Hepatocyte (in vitro differentiated cells): ENCODE measurements at regions not wholly inside any gene's neighbourhood (a gene's known extent, or its start where the extent isn't known, plus 50 kb on each side); places are given as distances from the start of the nearest gene placed in this dataset.

Source experiments
- DNase-seq: peaks from one replicate; pipeline ENCODE4 v3.0.0-alpha.2; 2016; ENCODE audit warnings: low spot score
- H2AFZ ChIP-seq: fragments of 200-600 bp; sonication (generic); 2 replicates; pipeline ENCODE4 v1.6.0; 2016; ENCODE audit warnings: antibody characterized with exemption, mild to moderate bottlenecking
- H3K27ac ChIP-seq: fragments of 200-600 bp; sonication (generic); 2 replicates; pipeline ENCODE4 v1.5.1; 2016; ENCODE audit warnings: mild to moderate bottlenecking
- H3K27me3 ChIP-seq: fragments of 200-600 bp; sonication (generic); 2 replicates; pipeline ENCODE4 v1.6.1; 2016
- H3K36me3 ChIP-seq: fragments of 200-600 bp; sonication (generic); replicated peaks from 2 replicates; pipeline ENCODE4 v1.5.1; 2016; ENCODE audit warnings: low read depth; ENCODE audit not compliant: insufficient read depth
- H3K4me1 ChIP-seq: fragments of 200-600 bp; sonication (generic); 2 replicates; pipeline ENCODE4 v1.5.1; 2016; ENCODE audit warnings: mild to moderate bottlenecking, moderate library complexity; ENCODE audit not compliant: insufficient read depth
- H3K4me2 ChIP-seq: fragments of 200-600 bp; sonication (generic); 2 replicates; pipeline ENCODE4 v1.6.0; 2016
- H3K4me3 ChIP-seq: fragments of 200-600 bp; sonication (generic); 2 replicates; pipeline ENCODE4 v1.5.1; 2016; ENCODE audit warnings: mild to moderate bottlenecking
- H3K79me2 ChIP-seq: fragments of 200-600 bp; sonication (generic); 2 replicates; pipeline ENCODE4 v1.6.0; 2017; ENCODE audit warnings: mild to moderate bottlenecking
- H3K9me2 ChIP-seq: fragments of 200-600 bp; sonication (generic); replicated peaks from 2 replicates; pipeline ENCODE4 v1.6.0; 2017; ENCODE audit warnings: mild to moderate bottlenecking; ENCODE audit not compliant: insufficient read depth
- H3K9me3 ChIP-seq: fragments of 200-600 bp; sonication (generic); 2 replicates; pipeline ENCODE4 v1.5.1; 2016; ENCODE audit warnings: low read depth, mild to moderate bottlenecking
- H4K20me1 ChIP-seq: fragments of 200-600 bp; sonication (generic); 2 replicates; pipeline ENCODE4 v1.6.0; 2016; ENCODE audit warnings: mild to moderate bottlenecking; ENCODE audit not compliant: insufficient read depth, poor library complexity, severe bottlenecking
- CTCF ChIP-seq: fragments of 200-600 bp; sonication (generic); IDR thresholded peaks from 2 replicates; pipeline ENCODE4 v1.5.1; 2016; ENCODE audit warnings: antibody characterized with exemption, mild to moderate bottlenecking; ENCODE audit not compliant: poor library complexity
- EZH2 ChIP-seq: fragments of 200-600 bp; sonication (generic); IDR thresholded peaks from 2 replicates; pipeline ENCODE4 v1.6.1; 2016; ENCODE audit warnings: antibody characterized with exemption, mild to moderate bottlenecking, borderline replicate concordance
- EZH2phosphoT487 ChIP-seq: fragments of 200-600 bp; sonication (generic); IDR thresholded peaks from one replicate; pipeline ENCODE4 v1.6.1; 2018; ENCODE audit warnings: antibody characterized with exemption, mild to moderate bottlenecking, low read depth, moderate library complexity; ENCODE audit not compliant: unreplicated experiment, severe bottlenecking
- WGBS: methylation state at CpG from one replicate; pipeline ENCODE4 v1.1.6; 2016; ENCODE audit warnings: low lambda C conversion rate; ENCODE audit errors: missing lambda C conversion rate; 5-methylcytosine and 5-hydroxymethylcytosine counted together

GRCh38 chr12:28711421-28711820 lies 437.7 kb upstream of the FAR2 start:
- Histone ChIP-seq H2AFZ (no peak overlapping the region), H3K9me3 (no peaks in the 10 kb centered on the region), H3K79me2 (no peaks in the 10 kb centered on the region), H3K9me2 (no peaks in the 10 kb centered on the region), H4K20me1 (no peaks in the 10 kb centered on the region), H3K27me3 (no peaks in the 10 kb centered on the region), H3K4me3 (no peak overlapping the region), H3K27ac (no peak overlapping the region), H3K4me2 (no peak overlapping the region), H3K36me3 (no peaks in the 10 kb centered on the region), H3K4me1 (no peaks in the 10 kb centered on the region)
- 78% methylated on average over 1 of the region's 1 CpG for WGBS
- no peak for TF ChIP-seq EZH2
- TF ChIP-seq CTCF = no peak
- TF ChIP-seq EZH2phosphoT487 = no peak
- DNase-seq = no peak

- DNase-seq = no peak
- H3K27me3 ChIP-seq = no peaks in the 10 kb centered on the region
- no peak overlapping the region for H3K27ac ChIP-seq
- no peaks in the 10 kb centered on the region for H3K36me3 ChIP-seq
- H3K4me3 ChIP-seq = no peak overlapping the region
- TF ChIP-seq CTCF (no peak), EZH2 (no peak), EZH2phosphoT487 (no peak)
- H3K4me1 ChIP-seq = no peaks in the 10 kb centered on the region
- no peak overlapping the region for H2AFZ ChIP-seq
- no peaks in the 10 kb centered on the region for H3K9me3 ChIP-seq
- H3K9me2 ChIP-seq = no peaks in the 10 kb centered on the region
- H3K79me2 ChIP-seq = no peaks in the 10 kb centered on the region
- no peak overlapping the region for H3K4me2 ChIP-seq
- no peaks in the 10 kb centered on the region for H4K20me1 ChIP-seq
Observed at GRCh38 chr12:28742791-28743190, 406.3 kb upstream of the FAR2 start.

- H3K4me2 ChIP-seq = no peak overlapping the region
- no peaks in the 10 kb centered on the region for H3K9me3 ChIP-seq
- H2AFZ ChIP-seq = no peak overlapping the region
- no peaks in the 10 kb centered on the region for H3K36me3 ChIP-seq
- H3K79me2 ChIP-seq = no peaks in the 10 kb centered on the region
- no peak overlapping the region for H3K4me3 ChIP-seq
- no peaks in the 10 kb centered on the region for H3K4me1 ChIP-seq
- H3K9me2 ChIP-seq = no peaks in the 10 kb centered on the region
- H4K20me1 ChIP-seq = no peaks in the 10 kb centered on the region
- TF ChIP-seq EZH2phosphoT487 = no peak
- TF ChIP-seq CTCF = no peak
- no peak overlapping the region for H3K27ac ChIP-seq
- no peaks in the 10 kb centered on the region for H3K27me3 ChIP-seq
- 91% methylated on average over 3 of the region's 3 CpGs for WGBS
- no peak for DNase-seq
Observed at GRCh38 chr12:28746734-28747325, 402.2 kb upstream of the FAR2 start.
